ENCODE measurements at regions not wholly inside any gene's neighbourhood (a gene's known extent, or its start where the extent isn't known, plus 50 kb on each side); places are given as distances from the start of the nearest gene placed in this dataset.

- H3K27ac ChIP-seq: no peak overlapping the region
- no peak overlapping the region for H3K4me3 ChIP-seq
- H3K27me3 ChIP-seq: no peaks in the 10 kb centered on the region
- no peaks in the 10 kb centered on the region for H3K36me3 ChIP-seq
- no peaks in the 10 kb centered on the region for H3K4me1 ChIP-seq
- H3K9me3 ChIP-seq: no peaks in the 10 kb centered on the region
- no peak for DNase-seq (ENCODE audit: low spot score)
- no peak for TF ChIP-seq CTCF (IDR thresholded peaks at IDR 0.05)
Measured at GRCh38 chr13:74696148-74696922, 562.1 kb upstream of the KLF12 start.

GRCh38 chr13:74695021-74695800, 561.0 kb upstream of the KLF12 start:
- Histone ChIP-seq H3K9me3 (no peaks in the 10 kb centered on the region), H3K4me1 (no peaks in the 10 kb centered on the region), H3K27ac (no peak overlapping the region), H3K36me3 (no peaks in the 10 kb centered on the region), H3K4me3 (no peak overlapping the region), H3K27me3 (no peaks in the 10 kb centered on the region)
- no peak for TF ChIP-seq CTCF (IDR thresholded peaks at IDR 0.05)
- no peak for DNase-seq (ENCODE audit: low spot score)

- Histone ChIP-seq H3K4me1 (no peaks in the 10 kb centered on the region), H3K4me3 (no peak overlapping the region), H3K36me3 (no peaks in the 10 kb centered on the region), H3K27ac (no peak overlapping the region), H3K9me3 (peaks cover 0 to 4% of the 10 kb centered on the region in 2 donors), H3K27me3 (no peaks in the 10 kb centered on the region)
- no peak for DNase-seq (ENCODE audit: low spot score)
- no peak for TF ChIP-seq CTCF (IDR thresholded peaks at IDR 0.05)
Measured at GRCh38 chr13:74687442-74688182, 553.4 kb upstream of the KLF12 start.

GRCh38 chr13:74683411-74683810, 549.2 kb upstream of the KLF12 start:
- Histone ChIP-seq H3K4me3 (no peak overlapping the region), H3K36me3 (no peaks in the 10 kb centered on the region), H3K4me1 (no peaks in the 10 kb centered on the region), H3K27me3 (no peaks in the 10 kb centered on the region), H3K27ac (no peak overlapping the region), H3K9me3 (peaks cover 0 to 4% of the 10 kb centered on the region in 2 donors)
- DNase-seq (ENCODE audit: low spot score): no peak
- no peak for TF ChIP-seq CTCF (IDR thresholded peaks at IDR 0.05)

GRCh38 chr13:74682746-74683145, 548.5 kb upstream of the KLF12 start:
- Histone ChIP-seq H3K27me3 (no peaks in the 10 kb centered on the region), H3K27ac (no peak overlapping the region), H3K4me3 (no peak overlapping the region), H3K9me3 (peaks cover 0 to 4% of the 10 kb centered on the region in 2 donors), H3K4me1 (no peaks in the 10 kb centered on the region), H3K36me3 (no peaks in the 10 kb centered on the region)
- no peak for DNase-seq (ENCODE audit: low spot score)
- no peak for TF ChIP-seq CTCF (IDR thresholded peaks at IDR 0.05)
